HCT116 (cell line): ENCODE measurements at regions not wholly inside any gene's neighbourhood (a gene's known extent, or its start where the extent isn't known, plus 50 kb on each side); places are given as distances from the start of the nearest gene placed in this dataset.

Experiments
- ATF3 ChIP-seq: IDR thresholded peaks from 2 replicates; pipeline ENCODE4 v1.6.1; 2012
- CEBPB ChIP-seq: IDR thresholded peaks from 2 replicates; pipeline ENCODE4 v1.6.1; 2012; ENCODE audit warnings: low read depth
- CTCF ChIP-seq, 3 experiments: fragments of 200-600 bp in 1 of 3; sonication (generic) in 1 of 3; IDR thresholded peaks in 2 of 3; conservative IDR thresholded peaks in 1 of 3; 2 replicates each; pipeline ENCODE4 v1.5.1; 2012 to 2017; ENCODE audit warnings: low read depth in 2 of 3, low read length in 2 of 3, antibody characterized with exemption in 1 of 3, borderline replicate concordance in 1 of 3, control low read depth in 1 of 3, mild to moderate bottlenecking in 1 of 3, mixed read lengths in 1 of 3, mixed run types in 1 of 3, moderate library complexity in 1 of 3; ENCODE audit not compliant: insufficient read depth in 1 of 3
- EGR1 ChIP-seq: IDR thresholded peaks from 2 replicates; pipeline ENCODE4 v1.6.1; 2012; ENCODE audit warnings: low read depth
- EZH2 ChIP-seq: fragments of 200-600 bp; sonication (generic); IDR thresholded peaks from 2 replicates; pipeline ENCODE4 v1.6.1; 2017; ENCODE audit warnings: antibody characterized with exemption, mixed run types
- EZH2phosphoT487 ChIP-seq: fragments of 200-600 bp; IDR thresholded peaks from 2 replicates; pipeline ENCODE4 v1.6.1; 2018; ENCODE audit warnings: antibody characterized with exemption, borderline replicate concordance
- POLR2A ChIP-seq: IDR thresholded peaks from 2 replicates; pipeline ENCODE4 v1.7.0; 2011; ENCODE audit warnings: borderline replicate concordance; ENCODE audit not compliant: insufficient read depth, insufficient read length; ENCODE audit errors: extremely low read depth
- POLR2AphosphoS5 ChIP-seq: IDR thresholded peaks from 2 replicates; pipeline ENCODE4 v1.6.1; 2011; ENCODE audit warnings: mild to moderate bottlenecking, low read depth, low read length, moderate library complexity
- RAD21 ChIP-seq: IDR thresholded peaks from 2 replicates; pipeline ENCODE4 v1.6.1; 2012; ENCODE audit warnings: low read depth, mild to moderate bottlenecking
- REST ChIP-seq: IDR thresholded peaks from 2 replicates; pipeline ENCODE4 v1.6.1; 2012; ENCODE audit warnings: low read depth
- YY1 ChIP-seq: IDR thresholded peaks from 2 replicates; pipeline ENCODE4 v1.6.1; 2011; ENCODE audit warnings: low read length, low read depth, moderate library complexity, mild to moderate bottlenecking; ENCODE audit not compliant: insufficient replicate concordance; ENCODE audit errors: extremely low read depth

- TF ChIP-seq CTCF (IDR thresholded peaks at IDR 0.05 in 2 of 3, conservative IDR thresholded peaks at IDR 0.05 in 1 of 3; ENCODE audit: borderline replicate concordance in 1 of 3, insufficient read depth in 1 of 3, low read depth in 2 of 3, low read length in 2 of 3): no peak
- no peak for TF ChIP-seq POLR2A
- no peak for TF ChIP-seq EZH2
- TF ChIP-seq CEBPB: no peak
- TF ChIP-seq REST: no peak
- no peak for TF ChIP-seq EZH2phosphoT487
- no peak for TF ChIP-seq POLR2AphosphoS5
- TF ChIP-seq EGR1: no peak
- no peak for TF ChIP-seq YY1
- TF ChIP-seq RAD21: no peak
- TF ChIP-seq ATF3: no peak
Measured at GRCh38 chr10:130557181-130557845, 421.1 kb downstream of the GLRX3 start.
